RWPE1 (cell line): ENCODE measurements at regions not wholly inside any gene's neighbourhood (a gene's known extent, or its start where the extent isn't known, plus 50 kb on each side); places are given as distances from the start of the nearest gene placed in this dataset.

Source experiments
- CTCF ChIA-PET: fragments of 350-600 bp; sonication (Branson Sonifier 250); formaldehyde crosslinking; extraction: SDS; loops from one replicate; lab custom pipeline; 2021; lab: Yijun Ruan, JAX
- POLR2A ChIA-PET: fragments of 400-600 bp; formaldehyde crosslinking; extraction: SDS; loops from one replicate; lab custom pipeline; 2020; ENCODE audit warnings: antibody characterized with exemption; ENCODE audit not compliant: low non-redundant PET; lab: Yijun Ruan, JAX
- DNase-seq: peaks from one replicate; pipeline ENCODE4 v3.0.0; 2012; ENCODE audit warnings: low spot score
- H3K27ac ChIP-seq: fragments of 450-650 bp; 2 replicates; pipeline ENCODE4 v1.5.1; 2017
- TF ChIP-seq, protein P1 (sequence below): fragments of 450-650 bp; conservative IDR thresholded peaks from 2 replicates; pipeline ENCODE4 v1.5.1; 2017; ENCODE audit warnings: low read depth, mild to moderate bottlenecking

DNA sequence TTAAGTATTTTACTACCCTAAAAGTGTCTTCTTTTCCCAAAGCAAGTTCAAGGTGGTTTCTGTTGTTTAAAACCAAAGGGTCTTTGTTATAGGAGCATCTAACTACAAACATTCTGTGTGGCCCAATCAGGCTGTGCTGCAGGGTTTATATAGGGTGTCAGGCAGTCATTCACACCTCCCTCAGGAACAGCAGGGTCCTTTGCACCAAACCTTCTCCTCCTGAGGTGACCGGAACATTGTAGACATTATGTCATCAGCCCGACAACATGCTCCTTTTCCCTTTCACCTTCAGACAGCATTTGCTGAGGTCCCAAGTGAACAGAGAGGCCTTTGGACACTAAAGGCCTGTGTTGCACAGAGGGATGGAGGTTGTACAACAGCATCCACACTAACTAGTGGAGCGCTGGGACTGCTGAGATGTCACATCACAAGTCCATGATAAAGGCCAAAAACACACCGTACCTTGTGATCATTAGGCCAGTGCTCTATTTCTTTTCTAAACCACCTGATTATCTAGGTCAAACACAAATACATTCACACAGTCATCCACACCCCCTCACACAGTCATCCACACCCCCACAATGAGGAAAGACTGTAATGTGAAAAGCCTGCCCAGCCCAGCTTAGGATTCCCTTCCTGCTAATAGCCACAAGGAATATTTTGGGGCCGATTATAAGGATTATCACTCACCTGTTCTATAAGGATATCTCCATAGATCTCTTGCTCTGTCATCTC, 123.8 kb upstream of the VLDLR start:
- no peak for DNase-seq
- ChIA-PET CTCF (no interaction called here), POLR2A (no interaction called here)
- TF ChIP-seq, protein P1, sequence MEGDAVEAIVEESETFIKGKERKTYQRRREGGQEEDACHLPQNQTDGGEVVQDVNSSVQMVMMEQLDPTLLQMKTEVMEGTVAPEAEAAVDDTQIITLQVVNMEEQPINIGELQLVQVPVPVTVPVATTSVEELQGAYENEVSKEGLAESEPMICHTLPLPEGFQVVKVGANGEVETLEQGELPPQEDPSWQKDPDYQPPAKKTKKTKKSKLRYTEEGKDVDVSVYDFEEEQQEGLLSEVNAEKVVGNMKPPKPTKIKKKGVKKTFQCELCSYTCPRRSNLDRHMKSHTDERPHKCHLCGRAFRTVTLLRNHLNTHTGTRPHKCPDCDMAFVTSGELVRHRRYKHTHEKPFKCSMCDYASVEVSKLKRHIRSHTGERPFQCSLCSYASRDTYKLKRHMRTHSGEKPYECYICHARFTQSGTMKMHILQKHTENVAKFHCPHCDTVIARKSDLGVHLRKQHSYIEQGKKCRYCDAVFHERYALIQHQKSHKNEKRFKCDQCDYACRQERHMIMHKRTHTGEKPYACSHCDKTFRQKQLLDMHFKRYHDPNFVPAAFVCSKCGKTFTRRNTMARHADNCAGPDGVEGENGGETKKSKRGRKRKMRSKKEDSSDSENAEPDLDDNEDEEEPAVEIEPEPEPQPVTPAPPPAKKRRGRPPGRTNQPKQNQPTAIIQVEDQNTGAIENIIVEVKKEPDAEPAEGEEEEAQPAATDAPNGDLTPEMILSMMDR = no peak
- no peak overlapping the region for H3K27ac ChIP-seq

DNA sequence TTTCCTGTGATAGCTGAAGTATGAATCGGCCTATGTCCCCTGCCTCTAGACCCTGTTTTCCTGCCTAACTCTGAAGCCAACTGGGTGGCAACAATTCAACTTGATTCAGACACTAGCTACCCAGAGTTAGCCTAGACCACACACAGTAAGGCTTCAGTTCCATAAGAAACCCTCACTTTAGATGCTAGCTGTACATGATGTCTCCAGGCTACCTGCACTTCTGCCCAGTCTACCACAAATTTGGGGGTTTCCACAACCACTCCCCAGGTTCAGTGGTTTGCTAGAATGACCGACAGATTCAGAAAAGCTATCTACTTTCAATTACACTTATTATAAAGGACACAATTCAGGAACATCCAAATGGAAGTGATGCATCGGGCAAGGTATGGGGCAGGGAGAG, 119.4 kb upstream of the VLDLR start:
- no peak for DNase-seq
- H3K27ac ChIP-seq = no peak overlapping the region
- CTCF ChIA-PET = no interaction called here
- POLR2A ChIA-PET = no interaction called here
- TF ChIP-seq, protein P1 = no peak

DNA sequence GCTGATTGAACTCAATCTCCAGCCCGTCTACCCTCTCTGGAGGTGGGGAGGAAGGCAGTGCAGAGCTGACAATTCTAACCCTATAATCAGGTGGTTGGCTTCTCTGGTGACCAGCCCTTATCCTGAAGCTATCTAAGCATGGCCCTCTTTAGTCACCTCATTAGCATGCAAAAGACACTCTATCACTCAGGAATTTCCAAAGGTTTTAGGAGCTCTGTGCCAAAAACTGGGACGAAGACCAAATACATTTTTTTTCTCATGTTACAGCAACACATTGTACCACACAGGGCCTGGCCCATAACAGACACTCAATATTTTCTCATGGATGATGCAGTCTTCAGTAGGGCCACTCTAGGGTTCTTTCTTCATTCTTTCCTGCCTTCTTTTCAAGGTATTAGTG, 118.8 kb upstream of the VLDLR start:
- ChIA-PET CTCF (no interaction called here), POLR2A (no interaction called here)
- no peak for DNase-seq
- TF ChIP-seq, protein P1 = no peak
- H3K27ac ChIP-seq = no peak overlapping the region

DNA sequence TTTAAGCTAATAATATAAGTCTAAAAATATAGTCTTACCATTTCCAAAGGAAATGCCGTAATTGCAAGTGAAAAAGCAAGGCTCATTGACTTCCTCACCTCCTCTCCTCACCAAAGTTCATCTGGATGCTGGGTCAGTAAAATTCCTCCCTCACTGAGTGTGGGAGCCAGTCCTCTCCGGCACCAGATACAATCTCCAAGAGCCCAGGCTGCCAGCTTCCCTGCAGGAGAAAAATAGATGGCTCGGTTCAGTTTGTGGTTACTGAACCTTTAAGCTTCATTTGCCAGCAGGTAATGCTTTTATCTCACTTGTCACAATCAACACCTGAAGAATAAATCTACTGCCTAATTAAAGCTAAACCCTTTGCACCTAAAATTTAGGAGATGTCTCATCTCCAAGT, 115.3 kb upstream of the VLDLR start:
- no peak for DNase-seq
- TF ChIP-seq, protein P1 = no peak
- CTCF ChIA-PET = no interaction called here
- H3K27ac ChIP-seq = no peak overlapping the region
- POLR2A ChIA-PET = no interaction called here

DNA sequence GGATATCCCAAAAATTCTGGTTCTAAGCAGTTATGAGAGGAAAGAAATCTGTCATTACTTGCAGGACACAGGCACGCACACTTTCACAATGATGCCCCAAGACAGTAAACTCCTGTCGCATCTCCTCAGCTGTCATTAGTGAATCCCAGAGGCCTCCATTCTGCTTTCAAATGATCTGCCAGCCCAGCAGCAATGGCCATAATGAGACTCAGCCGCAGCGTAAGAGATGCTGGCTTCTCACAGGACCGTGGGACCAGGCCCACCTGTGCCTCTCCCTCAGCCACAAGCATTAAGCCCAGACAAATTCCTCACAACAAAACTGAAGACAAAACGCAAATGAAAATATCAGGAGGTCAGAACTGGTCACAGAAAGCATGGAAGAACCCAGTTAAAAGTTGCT, 98.0 kb upstream of the VLDLR start:
- TF ChIP-seq, protein P1 = no peak

DNA sequence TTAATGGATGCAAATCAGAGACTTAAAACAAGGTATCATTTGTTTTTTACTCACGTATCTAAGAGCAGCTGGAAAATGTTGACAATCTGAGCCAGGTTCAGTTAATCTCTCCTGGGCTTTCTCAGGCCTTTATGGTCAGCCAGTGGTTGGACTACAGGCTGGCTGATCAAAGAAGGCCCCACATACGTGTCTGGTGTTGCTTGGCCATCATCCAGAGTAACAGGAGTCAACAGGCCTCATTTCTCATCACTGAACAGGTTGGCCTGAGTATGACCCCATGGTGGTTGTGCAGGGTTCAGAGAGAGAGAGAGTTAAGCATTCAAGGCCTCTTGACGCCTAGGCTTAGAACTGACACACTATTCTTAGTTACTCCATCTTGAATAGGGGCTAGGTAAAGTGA, 97.0 kb upstream of the VLDLR start:
- no peak overlapping the region for H3K27ac ChIP-seq
- no peak for DNase-seq
- CTCF ChIA-PET = interaction anchor here (0.6 kb wide), 1 partner anchor 14 kb away, joined by 3 read pairs; no protein-coding TSS in a partner anchor

More for the DNA sequence above, 98.0 kb upstream of the VLDLR start:
- DNase-seq = no peak
- no peak overlapping the region for H3K27ac ChIP-seq
- ChIA-PET CTCF (no interaction called here), POLR2A (no interaction called here)

More for the DNA sequence above, 97.0 kb upstream of the VLDLR start:
- POLR2A ChIA-PET = no interaction called here
- TF ChIP-seq, protein P1 = no peak
